ENCODE measurements at regions not wholly inside any gene's neighbourhood (a gene's known extent, or its start where the extent isn't known, plus 50 kb on each side); places are given as distances from the start of the nearest gene placed in this dataset.

- TF ChIP-seq ZNF592 (IDR thresholded peaks at IDR 0.05) = no peak
Observed at GRCh38 chr18:76212960-76213359, 282.1 kb downstream of the ZNF516 start (continued).

GRCh38 chr18:76209597-76209996, 285.4 kb downstream of the ZNF516 start:
- ATAC-seq = no peak
- POLR2A ChIA-PET = no interaction called here
- intact Hi-C loops (cut with micrococcal nuclease) = no loop called here

More at GRCh38 chr18:76209597-76209996, 285.4 kb downstream of the ZNF516 start:
- in situ Hi-C loops (cut with MboI) = no loop called here
- no peaks in the 10 kb centered on the region for H3K9me1 ChIP-seq (ENCODE audit: control insufficient read depth, insufficient read depth, low read length)
- no peaks in the 10 kb centered on the region for H3K9me3 ChIP-seq (replicated peaks; ENCODE audit: control insufficient read depth, insufficient read depth, low read depth, low read length)
- DNase-seq (ENCODE audit: extremely low read depth in 1 of 4, low spot score in 3 of 4) (no peak), FAIRE-seq (no peak)
- CTCF ChIA-PET (ENCODE audit: low intra/inter-chr PET ratio) = no interaction called here
- no TSS peak for BruUV-seq (replicated peaks)
- H3K27me3 ChIP-seq (ENCODE audit: control insufficient read depth in 2 of 2, insufficient read depth in 2 of 2, low read length in 2 of 2) = peaks cover 0 to 5% of the 10 kb centered on the region in 2 experiments; a peak in 1 of 5 replicates
- no peaks in the 10 kb centered on the region for H3K36me3 ChIP-seq (ENCODE audit: control insufficient read depth, insufficient read depth, low read length)
- no peaks in the 10 kb centered on the region for H4K20me1 ChIP-seq (replicated peaks; ENCODE audit: control insufficient read depth, insufficient read depth, low read length)
- no peak overlapping the region for H3K4me2 ChIP-seq (ENCODE audit: insufficient read depth, low read length)
- TF ChIP-seq GTF2A2 (tag; IDR thresholded peaks at IDR 0.05) (no peak), EHMT2 (IDR thresholded peaks at IDR 0.05) (no peak), PHTF2 (CRISPR knock-in tag; IDR thresholded peaks at IDR 0.05) (no peak), GABPA (tag; conservative IDR thresholded peaks at IDR 0.05; ENCODE audit: low read depth) (no peak), ZSCAN29 (IDR thresholded peaks at IDR 0.05) (no peak), CREB1 (IDR thresholded peaks at IDR 0.05) (no peak), CREB1 (CRISPR knock-in tag; IDR thresholded peaks at IDR 0.05) (no peak), ZNF76 (CRISPR knock-in tag; IDR thresholded peaks at IDR 0.05; ENCODE audit: borderline replicate concordance) (no peak), EZH2 (IDR thresholded peaks at IDR 0.05; ENCODE audit: borderline replicate concordance, low read depth, low read length) (no peak), SAP30 (IDR thresholded peaks at IDR 0.05; ENCODE audit: borderline replicate concordance, insufficient read depth, low read depth, low read length, poor library complexity, severe bottlenecking) (no peak), PML (IDR thresholded peaks at IDR 0.05; ENCODE audit: low read length) (no peak), ZFPM2 (CRISPR knock-in tag; IDR thresholded peaks at IDR 0.05) (no peak)
- H3K4me3 ChIP-seq = no peak overlapping the region
- no peak overlapping the region for H3K27ac ChIP-seq (ENCODE audit: extremely low read depth, low read depth, low read length)
- WGBS (ENCODE audit: insufficient coverage, low coverage, missing lambda C conversion rate) = 0% methylated on average over 3 of the region's 7 CpGs
- no peaks in the 10 kb centered on the region for H3K4me1 ChIP-seq (replicated peaks in 1 of 2; ENCODE audit: control insufficient read depth in 2 of 2, insufficient read depth in 2 of 2, low read length in 2 of 2)
- H3K9ac ChIP-seq (ENCODE audit: insufficient read depth in 1 of 2, low read depth in 2 of 2, low read length in 2 of 2) = no peak overlapping the region
- H2AFZ ChIP-seq (ENCODE audit: low read depth, low read length) = no peak overlapping the region
- no peaks in the 10 kb centered on the region for H3K79me2 ChIP-seq (ENCODE audit: control insufficient read depth, insufficient read depth, low read length)

All from K562 (cell line).